DOHH2 (cell line): ENCODE measurements at regions not wholly inside any gene's neighbourhood (a gene's known extent, or its start where the extent isn't known, plus 50 kb on each side); places are given as distances from the start of the nearest gene placed in this dataset.

ENCODE experiments used
- EZH2phosphoT487 ChIP-seq: fragments of 200-600 bp; sonication (generic); IDR thresholded peaks from 2 replicates; pipeline ENCODE4 v1.6.1; 2017; ENCODE audit warnings: borderline replicate concordance, mild to moderate bottlenecking, antibody characterized with exemption, low read length, moderate library complexity, mixed read lengths
- TF ChIP-seq, protein P1 (sequence below): fragments of 200-600 bp; sonication (generic); IDR thresholded peaks from one replicate; pipeline ENCODE4 v1.5.1; 2014; ENCODE audit warnings: antibody characterized with exemption, mild to moderate bottlenecking, low read depth, low read length; ENCODE audit not compliant: poor library complexity, severe bottlenecking

DNA sequence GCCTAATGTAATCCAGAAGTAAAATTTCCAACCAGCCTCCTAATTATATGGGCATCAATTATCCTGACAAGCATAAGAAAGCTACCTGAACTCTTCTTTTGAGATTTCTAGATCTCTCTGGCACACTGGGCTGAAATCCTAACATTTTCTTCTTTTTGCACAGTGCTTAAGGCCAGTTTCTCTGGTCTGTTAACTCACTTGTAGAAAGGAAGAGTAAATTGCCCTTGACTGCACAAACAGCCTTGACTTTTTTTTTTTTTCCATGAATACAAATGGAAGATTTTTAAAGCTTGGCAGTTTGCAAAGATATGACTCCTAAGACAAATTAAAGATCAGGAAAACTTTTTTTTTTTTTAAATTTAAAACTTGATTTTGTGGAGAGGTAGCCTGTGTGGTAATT, 291.2 kb upstream of the MON1B start:
- TF ChIP-seq, protein P1, sequence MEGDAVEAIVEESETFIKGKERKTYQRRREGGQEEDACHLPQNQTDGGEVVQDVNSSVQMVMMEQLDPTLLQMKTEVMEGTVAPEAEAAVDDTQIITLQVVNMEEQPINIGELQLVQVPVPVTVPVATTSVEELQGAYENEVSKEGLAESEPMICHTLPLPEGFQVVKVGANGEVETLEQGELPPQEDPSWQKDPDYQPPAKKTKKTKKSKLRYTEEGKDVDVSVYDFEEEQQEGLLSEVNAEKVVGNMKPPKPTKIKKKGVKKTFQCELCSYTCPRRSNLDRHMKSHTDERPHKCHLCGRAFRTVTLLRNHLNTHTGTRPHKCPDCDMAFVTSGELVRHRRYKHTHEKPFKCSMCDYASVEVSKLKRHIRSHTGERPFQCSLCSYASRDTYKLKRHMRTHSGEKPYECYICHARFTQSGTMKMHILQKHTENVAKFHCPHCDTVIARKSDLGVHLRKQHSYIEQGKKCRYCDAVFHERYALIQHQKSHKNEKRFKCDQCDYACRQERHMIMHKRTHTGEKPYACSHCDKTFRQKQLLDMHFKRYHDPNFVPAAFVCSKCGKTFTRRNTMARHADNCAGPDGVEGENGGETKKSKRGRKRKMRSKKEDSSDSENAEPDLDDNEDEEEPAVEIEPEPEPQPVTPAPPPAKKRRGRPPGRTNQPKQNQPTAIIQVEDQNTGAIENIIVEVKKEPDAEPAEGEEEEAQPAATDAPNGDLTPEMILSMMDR, result no peak
- TF ChIP-seq EZH2phosphoT487, result no peak
